NCI-H2081 (cell line): ENCODE measurements at regions not wholly inside any gene's neighbourhood (a gene's known extent, or its start where the extent isn't known, plus 50 kb on each side); places are given as distances from the start of the nearest gene placed in this dataset.
"Not testable (repeated sequence)": the region's sequence is repeated elsewhere in the genome, so short reads cannot be mapped to it uniquely, and the experiment has no call there.

Source experiments
- DNase-seq, 2 experiments: peaks; one replicate each; lab custom pipeline; 2025; lab: John Stamatoyannopoulos, UW

GRCh38 chr12:63508543-63508942 lies 159.8 kb downstream of the DPY19L2 start:
- no peak for DNase-seq

- DNase-seq = no peak
These were observed 168.7 kb downstream of the DPY19L2 start for GRCh38 chr12:63499567-63499966.

GRCh38 chr12:63498239-63498638 lies 170.1 kb downstream of the DPY19L2 start:
- DNase-seq = no peak

- DNase-seq = no peak
These were observed 171.6 kb downstream of the DPY19L2 start for GRCh38 chr12:63496654-63497053.

GRCh38 chr12:63495974-63496373 lies 172.3 kb downstream of the DPY19L2 start:
- no peak for DNase-seq

GRCh38 chr12:63493357-63493756 lies 174.9 kb downstream of the DPY19L2 start:
- DNase-seq = not testable (repeated sequence)

- no peak for DNase-seq
These were observed 188.1 kb downstream of the DPY19L2 start for GRCh38 chr12:63480186-63480585.

- no peak for DNase-seq
These were observed 198.1 kb downstream of the DPY19L2 start for GRCh38 chr12:63470161-63470560.

GRCh38 chr12:63467951-63468350 lies 200.3 kb downstream of the DPY19L2 start:
- no peak for DNase-seq

GRCh38 chr12:63457857-63458256 lies 210.4 kb downstream of the DPY19L2 start:
- no peak for DNase-seq

- no peak for DNase-seq
These were observed 210.9 kb downstream of the DPY19L2 start for GRCh38 chr12:63457428-63457827.

GRCh38 chr12:63450816-63451215 lies 217.5 kb downstream of the DPY19L2 start:
- no peak for DNase-seq

- DNase-seq = no peak
These were observed 218.0 kb downstream of the DPY19L2 start for GRCh38 chr12:63450334-63450733.

- DNase-seq = no peak
These were observed 222.9 kb downstream of the DPY19L2 start for GRCh38 chr12:63445224-63445880.

GRCh38 chr12:63440048-63440447 lies 228.2 kb downstream of the DPY19L2 start:
- DNase-seq = no peak

GRCh38 chr12:63434384-63434783 lies 233.9 kb downstream of the DPY19L2 start:
- DNase-seq = not testable (repeated sequence)

- not testable (repeated sequence) for DNase-seq
These were observed 240.3 kb downstream of the DPY19L2 start for GRCh38 chr12:63427969-63428368.

- DNase-seq = not testable (repeated sequence)
These were observed 241.3 kb downstream of the DPY19L2 start for GRCh38 chr12:63427029-63427428.

GRCh38 chr12:63424671-63425070 lies 243.6 kb downstream of the DPY19L2 start:
- no peak for DNase-seq

- DNase-seq = no peak
These were observed 244.5 kb downstream of the DPY19L2 start for GRCh38 chr12:63423839-63424238.

- peak; percentile 90 to 97 for DNase-seq
These were observed 248.1 kb downstream of the DPY19L2 start for GRCh38 chr12:63420206-63420644.

GRCh38 chr12:63419154-63419553 lies 249.1 kb downstream of the DPY19L2 start:
- no peak for DNase-seq

GRCh38 chr12:63416788-63417187 lies 251.5 kb downstream of the DPY19L2 start:
- no peak for DNase-seq

- DNase-seq = no peak
These were observed 252.9 kb downstream of the DPY19L2 start for GRCh38 chr12:63415357-63415756.
